ENCODE measurements at regions not wholly inside any gene's neighbourhood (a gene's known extent, or its start where the extent isn't known, plus 50 kb on each side); places are given as distances from the start of the nearest gene placed in this dataset.
"Not testable (repeated sequence)": the region's sequence is repeated elsewhere in the genome, so short reads cannot be mapped to it uniquely, and the experiment has no call there.

DNA sequence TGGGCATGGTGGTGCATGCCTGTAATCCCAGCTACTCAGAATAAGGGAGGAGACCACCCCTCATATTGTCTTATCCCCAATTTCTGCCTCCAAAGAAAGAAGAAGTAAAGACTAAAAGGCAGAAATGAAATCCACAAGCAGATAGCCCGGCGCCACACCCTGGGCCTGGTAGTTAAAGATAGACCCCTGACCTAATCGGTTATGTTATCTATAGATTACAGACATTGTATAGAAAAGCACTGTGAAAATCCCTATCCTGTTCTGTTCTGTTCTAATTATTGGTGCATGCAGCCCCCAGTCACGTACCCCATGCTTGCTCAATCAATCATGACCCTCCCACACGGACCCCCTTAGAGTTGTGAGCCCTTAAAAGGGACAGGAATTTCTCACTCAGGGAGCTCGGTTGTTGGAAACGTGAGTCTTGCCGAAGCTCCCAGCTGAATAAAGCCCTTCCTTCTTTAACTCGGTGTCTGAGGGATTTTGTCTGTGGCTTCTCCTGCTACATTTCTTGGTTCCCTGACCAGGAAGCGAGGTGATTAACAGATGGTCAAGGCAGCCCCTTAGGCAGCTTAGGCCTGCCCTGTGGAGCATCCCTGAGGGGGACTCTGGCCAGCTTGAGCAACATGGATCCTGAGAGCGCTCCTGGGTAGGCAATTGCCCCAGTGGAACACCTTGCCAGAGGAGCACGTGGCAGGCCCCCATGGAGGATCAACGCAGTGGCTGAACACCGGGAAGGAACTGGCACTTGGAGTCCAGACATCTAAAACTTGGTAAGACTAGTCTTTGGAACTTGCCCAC lies 188.7 kb upstream of the NDUFV2 start:
- not testable (repeated sequence) for DNase-seq

DNA sequence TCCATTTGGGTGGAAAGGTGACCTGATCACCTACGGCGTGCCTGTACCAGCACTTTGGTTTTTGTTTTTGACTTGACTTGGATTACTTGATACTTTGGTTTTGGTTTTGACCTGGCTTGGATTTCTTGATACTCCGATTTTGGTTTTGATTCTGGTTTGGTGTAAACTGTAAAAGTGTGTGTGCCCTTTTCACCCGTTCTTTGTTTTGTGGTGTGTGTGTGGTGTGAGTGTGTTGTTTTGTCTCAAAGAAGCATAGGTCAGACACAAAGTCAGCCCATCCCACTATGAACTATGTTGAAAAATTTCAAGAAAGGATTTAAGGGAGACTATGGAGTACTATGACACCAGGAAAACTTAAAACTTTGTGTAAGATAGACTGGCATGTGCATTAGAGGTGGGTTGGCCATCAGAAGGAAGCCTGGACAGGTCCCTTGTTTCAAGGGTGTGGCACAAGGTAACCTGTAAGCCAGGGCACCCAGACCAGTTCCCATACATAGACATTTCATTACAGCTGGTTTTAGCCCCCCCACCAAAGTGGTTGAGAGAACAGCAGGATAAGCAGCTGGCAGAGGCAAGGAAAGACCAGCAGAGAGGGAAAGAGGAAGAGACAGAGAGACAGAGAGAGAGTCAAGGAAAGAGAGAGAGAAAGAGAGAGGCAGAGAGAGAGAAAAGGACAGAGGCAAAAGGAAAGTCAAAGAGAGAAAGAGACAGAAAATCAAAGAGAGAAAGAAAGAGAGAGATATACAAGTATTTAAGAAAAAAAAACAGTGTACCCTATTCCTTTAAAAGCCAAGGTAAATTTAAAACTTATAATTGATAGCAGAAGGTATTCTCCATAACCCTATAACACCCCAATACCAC lies 187.9 kb upstream of the NDUFV2 start:
- not testable (repeated sequence) for DNase-seq

DNA sequence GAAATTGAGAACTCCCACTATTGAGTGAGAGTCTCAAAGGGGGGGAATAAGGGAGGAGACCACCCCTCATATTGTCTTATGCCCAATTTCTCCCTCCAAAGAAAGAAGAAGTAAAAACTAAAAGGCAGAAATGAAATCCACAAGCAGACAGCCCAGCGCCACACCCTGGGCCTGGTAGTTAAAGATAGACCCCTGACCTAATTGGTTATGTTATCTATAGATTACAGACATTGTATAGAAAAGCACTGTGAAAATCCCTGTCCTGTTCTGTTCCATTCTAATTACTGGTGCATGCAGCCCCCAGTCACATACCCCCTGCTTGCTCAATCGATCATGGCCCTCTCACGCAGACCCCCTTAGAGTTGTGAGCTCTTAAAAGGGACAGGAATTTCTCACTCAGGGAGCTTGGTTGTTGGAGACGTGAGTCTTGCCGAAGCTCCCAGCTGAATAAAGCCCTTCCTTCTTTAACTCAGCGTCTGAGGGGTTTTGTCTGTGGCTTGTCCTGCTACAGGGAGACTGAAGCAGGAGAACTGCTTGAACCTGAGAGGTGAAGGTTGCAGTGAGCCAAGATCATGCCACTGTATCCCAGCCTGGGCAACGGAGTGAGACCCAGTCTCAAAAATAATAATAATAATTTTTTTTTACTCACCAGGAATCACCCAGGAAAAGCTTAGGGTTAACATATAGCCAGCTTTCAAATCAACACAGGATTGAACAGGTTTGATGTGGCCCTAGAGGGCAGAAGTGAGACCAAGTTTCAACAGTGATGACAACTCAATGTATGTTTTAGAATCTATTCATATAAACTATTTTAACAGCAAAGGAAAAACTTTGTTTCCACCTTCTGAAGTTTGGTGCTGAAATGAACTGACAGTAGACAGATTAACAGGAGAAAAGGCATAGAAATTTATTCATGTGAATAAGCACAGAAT lies 181.4 kb upstream of the NDUFV2 start:
- not testable (repeated sequence) for DNase-seq

DNA sequence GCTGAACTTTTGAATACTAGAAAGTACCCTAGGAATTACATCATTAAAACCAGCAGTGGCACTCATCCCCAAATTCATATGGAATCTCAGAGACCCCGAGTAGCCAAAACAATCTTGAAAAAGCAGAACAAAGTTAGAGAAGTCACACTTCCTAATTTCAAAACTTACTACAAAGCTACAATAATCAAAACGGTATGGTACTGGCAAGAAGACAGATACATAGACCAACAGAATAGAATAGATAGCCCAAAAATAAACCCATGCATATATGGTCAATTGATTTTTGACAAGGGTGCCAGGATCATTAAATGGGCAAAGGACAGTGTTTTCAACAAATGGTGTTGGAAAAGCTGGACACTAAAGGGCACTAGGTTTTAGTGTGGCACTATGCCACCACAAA lies 176.0 kb upstream of the NDUFV2 start:
- DNase-seq, result no peak

DNA sequence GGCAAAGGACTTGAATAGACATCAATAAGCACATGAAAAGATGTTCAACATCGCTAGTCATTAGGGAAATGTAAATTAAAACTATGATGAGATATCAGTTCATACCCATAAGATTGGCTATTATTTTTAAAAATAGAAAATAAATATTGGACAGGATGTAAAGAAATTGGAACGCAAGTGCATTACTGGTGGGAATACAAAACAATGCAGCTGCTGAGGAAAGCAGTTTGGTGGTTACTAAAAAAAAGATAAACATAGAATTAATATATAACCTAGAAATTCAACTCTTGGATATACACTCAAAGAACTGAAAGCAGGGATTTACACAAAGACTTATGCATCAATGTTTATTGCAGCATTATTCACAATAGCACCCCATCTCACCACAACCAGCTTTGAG lies 174.5 kb upstream of the NDUFV2 start:
- no peak for DNase-seq

DNA sequence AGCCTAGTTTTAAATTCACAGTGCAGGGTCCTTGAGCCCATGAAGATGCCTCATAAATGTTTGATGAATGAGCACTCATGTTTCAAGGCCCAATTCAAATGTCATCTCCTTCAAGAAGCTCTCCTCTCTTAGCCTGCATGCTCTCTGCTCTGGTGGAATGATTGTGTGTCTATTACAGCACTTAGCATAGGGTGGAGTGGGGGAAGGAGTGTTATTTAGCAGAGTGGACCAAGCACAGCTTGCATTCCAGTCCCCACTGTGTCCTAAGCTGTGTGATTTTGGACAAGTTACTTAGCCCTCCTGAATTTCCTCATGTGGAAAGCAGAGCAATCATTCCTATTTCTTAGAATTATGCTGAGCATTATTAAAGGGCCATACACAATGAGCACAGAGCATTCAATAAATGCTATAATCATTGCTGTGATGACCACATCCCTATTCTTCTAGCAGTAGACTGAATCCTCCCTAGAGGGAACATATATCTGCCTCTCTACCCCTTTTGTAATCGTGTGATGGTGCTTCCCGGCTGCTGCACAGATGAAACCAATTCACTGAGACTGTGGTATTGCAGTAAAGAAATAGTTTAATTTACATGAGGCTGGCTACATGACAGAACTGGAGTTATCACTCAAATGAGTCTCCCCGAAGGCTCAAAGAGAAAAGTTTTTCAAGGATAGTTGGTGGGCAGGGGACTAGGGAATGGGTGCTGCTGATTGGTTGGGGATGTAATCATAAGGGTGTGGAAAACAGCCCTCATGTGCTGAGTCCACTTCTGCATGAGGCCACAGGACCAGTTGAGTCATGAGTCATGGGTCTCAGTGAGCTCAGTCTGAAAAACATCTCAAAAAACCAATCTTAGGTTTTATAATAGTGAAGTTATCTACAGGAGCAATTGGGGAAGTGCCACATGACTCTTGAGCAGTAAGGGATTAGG lies 173.4 kb upstream of the NDUFV2 start:
- no peak for DNase-seq

DNA sequence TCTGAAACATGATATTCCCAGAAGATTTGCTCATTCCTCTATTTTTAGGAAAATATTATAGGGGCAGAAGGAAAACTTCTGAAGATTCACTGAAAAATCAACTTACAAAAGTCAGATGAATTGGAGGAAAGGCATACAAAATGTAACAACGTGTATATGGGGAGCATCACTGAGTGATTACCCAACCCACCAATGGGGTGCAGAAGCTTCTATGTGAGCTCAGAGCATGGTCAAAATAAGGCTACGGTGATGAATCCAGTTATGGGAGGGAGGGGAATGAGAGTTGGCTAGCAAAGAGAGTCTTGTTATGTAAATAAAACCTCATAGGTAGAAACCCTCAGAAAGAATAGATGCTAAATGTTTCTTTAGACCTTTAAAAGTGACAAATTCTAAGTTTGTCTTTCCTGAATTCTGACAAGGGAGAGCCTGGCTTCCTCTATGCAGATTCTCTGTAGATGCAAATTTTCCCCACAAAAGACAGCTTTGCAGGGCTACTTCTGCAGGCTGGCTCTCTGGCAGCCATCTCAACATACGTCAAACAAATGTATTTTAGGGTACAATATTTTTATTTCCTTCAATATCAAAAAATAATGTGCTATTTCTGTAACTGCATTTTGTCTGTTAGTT lies 171.4 kb upstream of the NDUFV2 start:
- no peak for DNase-seq

DNA sequence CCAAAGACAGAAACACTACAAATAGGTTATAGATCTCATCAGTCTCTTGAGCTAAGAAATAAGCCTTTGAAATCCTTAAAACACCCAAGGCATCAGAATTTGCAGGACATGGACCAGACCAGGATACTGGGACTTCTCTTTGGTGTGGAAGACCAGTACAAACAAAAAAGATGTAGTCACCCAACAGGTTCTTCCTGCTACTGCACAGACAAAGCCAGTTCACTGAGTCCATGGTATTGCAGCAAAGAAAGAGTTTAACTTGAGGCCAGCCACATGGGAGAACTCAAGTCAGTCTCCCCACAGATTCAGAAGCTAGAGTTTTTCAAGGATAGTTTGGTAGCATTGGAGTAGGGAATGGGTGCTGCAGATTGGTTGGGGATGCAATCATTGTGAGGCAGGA lies 169.6 kb upstream of the NDUFV2 start:
- DNase-seq, result no peak

DNA sequence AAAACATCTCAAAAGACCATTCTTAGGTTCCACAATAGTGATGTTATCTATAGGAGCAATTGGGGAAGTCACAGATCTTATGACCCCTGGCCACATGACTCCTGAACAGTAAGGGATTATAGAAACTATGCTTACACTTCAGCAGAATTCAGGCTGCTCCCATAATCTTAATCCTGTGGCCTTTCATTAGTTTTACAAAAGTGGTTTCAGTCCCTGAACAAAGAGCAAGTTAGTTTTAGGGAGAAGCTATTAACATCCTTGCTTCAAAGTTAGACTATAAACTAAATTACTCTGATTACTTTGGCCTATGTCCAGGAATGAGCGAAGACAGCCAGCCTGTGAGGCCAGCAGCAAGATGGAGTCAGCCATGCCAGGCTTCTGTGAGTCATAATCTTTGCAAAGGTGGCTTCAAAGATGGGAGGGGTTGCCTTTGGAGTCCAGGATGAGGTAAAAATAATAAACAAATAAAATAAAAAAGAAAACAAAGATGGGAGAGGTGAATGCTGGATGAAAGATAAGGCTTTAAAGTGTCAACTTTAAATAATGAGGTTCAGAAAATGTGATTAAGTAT lies 168.7 kb upstream of the NDUFV2 start:
- no peak for DNase-seq

DNA sequence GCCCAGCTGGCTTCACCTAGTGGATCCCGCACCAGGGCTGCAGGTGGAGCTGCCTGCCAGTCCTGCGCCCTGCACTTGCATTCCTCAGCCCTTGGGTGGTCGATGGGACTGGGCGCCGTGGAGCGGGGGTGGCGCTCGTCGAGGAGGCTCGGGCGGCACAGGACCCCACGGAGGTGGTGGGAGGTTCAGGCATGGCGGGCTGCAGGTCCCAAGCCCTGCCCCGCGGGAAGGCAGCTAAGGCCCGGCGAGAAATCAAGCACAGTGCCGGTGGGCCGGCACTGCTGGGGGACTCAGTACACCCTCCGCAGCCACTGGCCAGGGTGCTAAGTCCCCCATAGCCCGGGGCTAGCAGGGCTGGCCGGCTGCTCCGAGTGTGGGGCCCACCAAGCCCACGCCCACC lies 167.2 kb upstream of the NDUFV2 start:
- not testable (repeated sequence) for DNase-seq

DNA sequence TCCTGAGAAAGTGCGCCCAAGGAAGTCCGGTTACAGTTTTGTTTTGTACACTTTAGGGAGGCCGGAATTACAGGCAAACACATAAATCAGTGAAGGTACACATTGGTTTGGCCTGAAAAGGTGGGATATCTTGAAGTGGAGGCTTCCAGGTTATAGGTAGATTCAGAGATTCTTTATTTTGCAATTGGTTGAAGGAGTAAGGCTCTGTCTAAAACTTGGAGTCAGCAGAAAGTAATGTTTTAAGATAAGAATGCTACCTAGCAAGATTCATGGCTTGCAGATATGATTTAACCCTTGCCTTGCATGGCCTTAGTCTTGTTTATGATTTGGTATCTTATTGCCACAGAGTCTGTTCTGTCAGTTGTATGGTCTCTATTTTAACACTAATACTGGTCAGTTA lies 165.9 kb upstream of the NDUFV2 start:
- DNase-seq, result no peak

DNA sequence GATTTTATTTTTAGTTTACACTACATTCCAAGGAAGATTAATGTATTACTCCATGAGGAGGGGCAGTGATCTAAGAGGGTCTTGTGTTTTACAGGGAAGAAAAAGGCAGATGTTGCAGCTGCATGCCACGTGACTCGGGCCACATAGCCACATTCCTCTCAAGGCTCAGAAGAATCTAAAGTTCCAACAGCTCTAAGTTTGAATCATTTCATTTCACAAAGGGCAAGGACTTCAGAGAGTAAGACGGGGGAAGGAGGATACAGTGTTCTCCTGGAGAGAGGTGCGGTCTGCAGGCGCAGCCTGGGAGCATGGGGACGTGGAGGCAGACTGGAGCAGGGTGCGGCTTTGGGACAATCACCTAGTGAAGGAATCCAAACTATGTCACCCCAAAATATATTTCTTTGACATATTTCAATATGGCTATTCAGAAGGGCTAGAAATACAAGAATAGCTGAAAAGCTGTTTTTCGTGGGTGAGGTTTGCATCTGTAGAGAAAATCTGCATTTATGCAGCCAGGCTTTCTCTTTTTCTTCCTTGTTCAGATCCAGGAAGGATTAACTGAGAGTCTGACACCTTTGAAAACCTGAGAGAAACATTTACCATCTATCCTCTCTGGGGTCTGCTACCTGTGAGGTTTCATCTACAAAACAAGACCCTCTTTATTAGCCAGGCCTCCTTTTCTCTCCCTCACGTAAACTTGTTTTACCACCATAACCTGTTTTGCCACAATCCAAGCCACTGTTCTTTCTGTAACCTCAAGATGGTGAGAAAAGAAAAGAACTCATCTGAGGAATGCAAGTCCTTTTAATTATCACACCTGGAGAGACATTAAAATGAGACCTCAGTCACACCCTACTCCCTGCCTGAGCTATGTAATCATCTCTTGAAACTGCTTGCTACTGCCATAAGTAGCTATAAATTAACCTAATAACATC lies 165.1 kb upstream of the NDUFV2 start:
- no peak for DNase-seq

DNA sequence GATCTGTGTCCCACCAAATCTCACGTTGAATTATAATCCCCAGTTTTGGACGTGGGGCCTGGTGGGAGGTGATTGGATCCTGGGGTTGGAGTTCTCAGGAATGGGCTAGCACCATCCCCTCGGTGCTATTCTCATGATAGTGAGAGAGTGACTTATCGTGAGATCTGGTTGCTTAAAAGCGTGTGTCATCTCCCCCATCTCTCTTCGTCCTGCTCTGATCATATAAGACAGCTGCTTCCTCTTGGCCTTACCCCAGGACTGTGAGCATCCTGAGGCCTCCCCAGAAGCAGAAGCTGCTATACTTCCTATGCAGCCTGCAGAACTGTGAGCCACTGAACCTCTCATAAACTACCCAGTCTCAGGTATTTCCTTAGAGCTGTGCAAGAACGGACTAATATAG lies 163.7 kb upstream of the NDUFV2 start:
- DNase-seq, result no peak

DNA sequence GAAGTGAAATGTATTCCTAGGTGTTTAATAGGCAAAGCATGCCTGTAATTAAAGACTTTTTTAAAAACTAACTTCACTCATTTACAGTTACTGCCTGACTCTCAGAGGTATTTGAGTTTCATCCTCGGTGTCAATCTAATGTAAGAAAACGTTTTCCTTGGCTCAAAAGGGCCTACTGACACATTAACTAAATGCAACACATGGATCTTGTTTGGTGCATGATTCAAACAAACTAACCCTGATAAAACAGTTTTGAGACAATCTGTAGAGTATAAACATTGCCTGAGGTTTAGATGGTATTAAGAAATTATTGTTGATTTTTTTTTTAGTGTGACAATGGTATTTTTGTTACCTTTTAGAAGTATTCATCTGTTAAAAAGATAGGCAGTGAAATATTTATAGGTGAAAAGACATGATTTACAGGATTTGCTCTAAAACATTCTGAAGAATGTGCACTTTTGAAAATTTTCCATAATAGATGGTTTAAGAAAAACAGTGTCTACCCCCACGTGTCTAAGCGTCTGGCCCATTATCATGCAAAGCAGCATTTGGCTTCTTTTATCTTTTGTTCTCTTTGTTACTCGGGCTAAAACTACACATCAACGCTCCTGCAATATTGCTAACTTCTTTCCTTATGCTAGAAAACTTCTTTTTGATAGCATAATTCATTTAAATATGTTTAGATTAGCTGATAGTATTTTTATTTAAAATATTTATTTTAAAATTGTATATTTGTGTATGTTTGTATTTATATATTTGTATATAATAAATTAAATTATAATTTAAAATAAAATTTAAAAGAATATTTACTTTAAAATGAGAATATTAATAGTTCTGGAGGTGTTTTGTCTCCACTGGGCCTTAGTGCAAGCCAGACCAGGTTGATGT lies 160.2 kb upstream of the NDUFV2 start:
- no peak for DNase-seq

DNA sequence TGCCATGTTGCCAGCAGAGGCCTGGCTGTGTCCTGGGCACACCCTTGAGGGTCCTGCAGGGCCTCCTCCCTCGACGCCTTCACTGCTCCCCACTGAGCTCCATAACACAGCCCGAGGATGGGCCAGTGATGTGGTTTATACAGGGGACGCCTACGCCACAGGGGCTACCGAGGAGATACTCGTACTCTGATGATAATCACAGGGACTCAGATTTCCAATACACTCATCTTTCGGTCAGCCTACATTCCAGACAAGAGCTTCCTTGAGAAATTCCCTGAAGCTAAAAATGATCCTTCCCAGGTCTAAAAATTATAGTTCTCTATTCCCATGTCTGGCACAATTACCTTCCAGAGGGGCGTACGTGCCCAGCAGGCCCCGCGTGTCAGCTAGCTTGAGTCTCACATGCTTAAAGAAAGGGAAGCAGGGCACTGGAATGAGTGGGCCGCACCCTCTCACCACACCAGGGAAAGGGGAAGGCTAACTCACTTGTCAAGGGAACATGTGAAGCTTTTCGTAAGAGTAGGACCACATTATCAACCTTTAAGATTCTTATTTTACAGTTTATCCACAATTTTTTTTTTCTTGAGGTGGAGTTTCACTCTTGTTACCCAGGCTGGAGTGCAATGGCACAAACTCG lies 159.5 kb upstream of the NDUFV2 start:
- DNase-seq, result no peak

DNA sequence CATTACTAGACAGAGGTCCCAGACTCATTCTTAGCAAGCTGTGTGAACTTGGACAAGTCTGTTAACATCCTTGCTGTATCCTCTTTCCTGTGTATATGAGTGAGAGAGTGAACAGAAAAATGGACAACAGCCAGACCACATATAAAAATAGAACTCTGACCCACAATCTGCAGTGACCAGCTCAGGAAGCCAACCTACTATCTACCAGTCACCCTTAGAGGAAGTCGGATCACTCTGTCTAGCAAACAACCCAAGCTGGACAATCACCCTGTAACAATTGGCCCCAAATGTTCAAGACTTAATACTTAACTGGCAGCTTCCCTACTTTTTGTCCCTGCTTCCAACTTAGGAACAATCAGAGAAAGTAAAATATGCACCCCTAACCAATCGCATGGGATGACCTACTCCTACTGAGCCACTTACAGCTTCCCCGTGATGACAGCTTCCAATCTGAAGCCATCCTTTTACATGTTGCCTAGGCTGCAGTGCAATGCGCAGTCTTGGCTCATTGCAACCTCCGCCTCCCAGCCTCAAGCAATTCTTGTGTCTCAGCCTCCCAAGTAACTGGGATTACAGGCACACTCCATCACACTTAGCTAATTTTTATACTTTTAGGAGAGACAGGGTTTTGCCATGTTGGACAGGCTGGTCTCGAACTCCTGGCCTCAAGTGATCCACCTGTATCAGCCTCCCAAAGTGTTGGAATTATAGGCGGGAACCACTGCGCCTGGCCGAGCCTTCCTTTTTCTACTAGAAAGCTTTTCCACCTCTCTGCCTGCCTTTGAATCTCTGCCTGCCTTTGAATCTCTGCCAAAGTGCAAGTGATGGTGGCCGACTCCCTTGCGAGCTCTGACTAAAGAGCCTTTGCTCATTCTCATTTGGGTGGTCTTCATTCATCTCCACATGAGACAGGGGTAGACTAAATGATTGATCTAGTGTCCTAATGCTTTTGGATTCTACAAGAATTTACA lies 158.3 kb upstream of the NDUFV2 start:
- DNase-seq, result no peak

DNA sequence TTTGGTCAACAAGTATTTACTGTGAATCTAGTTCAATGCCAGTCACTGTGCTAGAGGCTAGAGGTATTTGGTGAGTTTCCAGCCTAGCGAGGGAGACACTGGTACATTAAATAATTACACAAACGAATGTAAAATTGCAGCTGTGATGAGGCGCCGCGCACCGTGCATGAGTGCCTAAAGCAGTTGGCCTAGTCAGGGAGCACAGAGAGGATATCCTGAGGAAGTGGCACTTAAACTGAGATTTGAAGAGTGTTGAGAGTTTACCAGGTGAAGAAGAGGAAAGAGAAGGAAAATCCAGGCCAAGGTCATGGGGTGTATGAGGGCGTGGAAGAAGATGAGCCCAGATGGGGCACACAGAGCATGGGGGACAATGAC lies 157.6 kb upstream of the NDUFV2 start:
- no peak for DNase-seq

All from activated CD8-positive, alpha-beta memory T cell treated with anti-CD3 and anti-CD28 coated beads, Interleukin-2, amount 50 U/mL, for 48 hours (primary cell).